ENCODE measurements at regions not wholly inside any gene's neighbourhood (a gene's known extent, or its start where the extent isn't known, plus 50 kb on each side); places are given as distances from the start of the nearest gene placed in this dataset.

DNA sequence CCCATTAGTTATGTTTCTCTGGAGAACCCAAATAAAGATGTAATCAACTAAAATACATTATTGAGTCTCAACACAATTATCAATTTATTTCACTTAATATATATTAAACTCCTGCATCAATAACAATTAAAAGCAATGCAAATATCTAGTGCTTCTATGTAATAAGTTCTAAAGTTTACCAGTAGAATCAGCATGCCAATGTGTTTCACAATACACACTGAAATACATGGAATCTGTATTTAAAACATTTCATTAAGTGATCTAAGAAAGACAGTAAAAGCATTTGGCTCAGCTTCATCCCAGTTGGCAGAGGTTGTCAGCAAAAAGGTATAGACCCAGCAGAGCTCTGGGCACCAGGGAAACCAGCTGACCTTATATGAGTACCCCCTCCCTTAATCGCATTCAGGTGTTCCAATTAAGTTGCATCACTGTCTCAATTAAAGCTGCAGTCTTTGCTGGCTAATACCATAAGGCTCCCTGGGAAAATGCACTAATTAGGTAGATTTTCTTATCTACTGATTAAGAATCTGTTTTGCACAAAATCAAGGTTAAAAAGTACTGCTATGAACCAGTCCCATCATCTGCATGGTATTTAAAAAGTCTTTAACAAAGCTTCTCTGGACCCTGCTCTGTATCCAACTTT lies 63.1 kb downstream of the NIBAN1 start:
- Histone ChIP-seq H3K9me3 (no peaks in the 10 kb centered on the region), H3K4me1 (peaks cover 13 to 100% (median 26%) of the 10 kb centered on the region in 3 donors), H3K4me3 (no peak overlapping the region), H3K27ac (peak overlapping the region in 3 of 4 donors; percentile 14 to 66 (median 24)), H3K27me3 (no peaks in the 10 kb centered on the region), H3K36me3 (no peaks in the 10 kb centered on the region)
- no peak for ATAC-seq
- 75 to 89% methylated on average over 1 of the region's 1 CpG for WGBS, 2 donors (ENCODE audit: low coverage in 1 of 2)
- TF ChIP-seq, protein P1, sequence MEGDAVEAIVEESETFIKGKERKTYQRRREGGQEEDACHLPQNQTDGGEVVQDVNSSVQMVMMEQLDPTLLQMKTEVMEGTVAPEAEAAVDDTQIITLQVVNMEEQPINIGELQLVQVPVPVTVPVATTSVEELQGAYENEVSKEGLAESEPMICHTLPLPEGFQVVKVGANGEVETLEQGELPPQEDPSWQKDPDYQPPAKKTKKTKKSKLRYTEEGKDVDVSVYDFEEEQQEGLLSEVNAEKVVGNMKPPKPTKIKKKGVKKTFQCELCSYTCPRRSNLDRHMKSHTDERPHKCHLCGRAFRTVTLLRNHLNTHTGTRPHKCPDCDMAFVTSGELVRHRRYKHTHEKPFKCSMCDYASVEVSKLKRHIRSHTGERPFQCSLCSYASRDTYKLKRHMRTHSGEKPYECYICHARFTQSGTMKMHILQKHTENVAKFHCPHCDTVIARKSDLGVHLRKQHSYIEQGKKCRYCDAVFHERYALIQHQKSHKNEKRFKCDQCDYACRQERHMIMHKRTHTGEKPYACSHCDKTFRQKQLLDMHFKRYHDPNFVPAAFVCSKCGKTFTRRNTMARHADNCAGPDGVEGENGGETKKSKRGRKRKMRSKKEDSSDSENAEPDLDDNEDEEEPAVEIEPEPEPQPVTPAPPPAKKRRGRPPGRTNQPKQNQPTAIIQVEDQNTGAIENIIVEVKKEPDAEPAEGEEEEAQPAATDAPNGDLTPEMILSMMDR (IDR thresholded peaks at IDR 0.05), result no peak
- TF ChIP-seq POLR2AphosphoS5 (IDR thresholded peaks at IDR 0.05) (no peak), EP300 (IDR thresholded peaks at IDR 0.05) (no peak)

DNA sequence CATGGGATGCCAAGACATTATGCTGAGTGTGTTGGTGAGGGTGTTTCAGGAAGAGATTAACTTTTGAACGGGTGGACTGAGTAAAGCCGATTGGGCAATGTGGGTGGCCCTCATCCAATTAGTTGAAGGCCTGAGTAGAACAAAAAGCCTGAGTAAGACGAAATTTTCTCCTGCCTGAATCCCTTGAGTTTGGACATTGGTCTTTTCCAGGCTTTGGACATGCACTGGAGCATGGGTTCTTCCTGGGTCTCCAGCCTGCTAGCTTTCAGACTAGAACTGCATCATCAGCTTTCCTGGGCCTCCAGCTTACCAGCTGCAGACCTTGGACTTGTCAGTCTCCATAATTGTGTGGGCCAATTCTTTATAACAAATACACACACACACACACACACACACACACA lies 63.6 kb downstream of the NIBAN1 start:
- Histone ChIP-seq H3K36me3 (no peaks in the 10 kb centered on the region), H3K9me3 (no peaks in the 10 kb centered on the region), H3K27me3 (no peaks in the 10 kb centered on the region), H3K4me1 (peaks cover 13 to 100% (median 22%) of the 10 kb centered on the region in 3 donors), H3K4me3 (no peak overlapping the region), H3K27ac (peak overlapping the region; percentile 12 to 66 (median 19))
- 30 to 37% methylated on average over 3 of the region's 3 CpGs for WGBS, 2 donors (ENCODE audit: low coverage in 1 of 2)
- TF ChIP-seq POLR2AphosphoS5 (IDR thresholded peaks at IDR 0.05), result peak; percentile 88
- TF ChIP-seq EP300 (IDR thresholded peaks at IDR 0.05), result no peak
- ATAC-seq, result peak; percentile 91

DNA sequence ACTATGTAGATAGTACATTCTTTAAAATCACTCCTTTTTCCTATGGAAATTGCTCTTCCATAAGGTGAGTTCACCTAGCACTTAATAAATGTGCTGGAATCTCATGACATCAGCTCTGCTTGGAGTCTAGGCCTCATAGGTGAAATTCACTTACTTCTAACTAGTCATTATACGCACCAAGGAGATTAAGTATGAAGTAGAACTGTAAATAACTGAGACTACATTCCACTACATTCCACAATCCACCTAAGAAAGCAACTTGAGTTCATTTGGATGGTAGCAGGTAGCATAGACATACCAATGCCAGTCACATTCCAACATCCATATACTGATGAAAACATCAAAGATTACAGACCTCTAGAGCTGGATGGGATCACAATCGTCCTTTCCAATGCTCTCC lies 64.3 kb downstream of the NIBAN1 start:
- Histone ChIP-seq H3K27me3 (no peaks in the 10 kb centered on the region), H3K4me1 (peaks cover 13 to 100% (median 22%) of the 10 kb centered on the region in 3 donors), H3K27ac (peak overlapping the region in 3 of 4 donors; percentile 13 to 66 (median 24)), H3K36me3 (no peaks in the 10 kb centered on the region), H3K4me3 (no peak overlapping the region), H3K9me3 (no peaks in the 10 kb centered on the region)
- TF ChIP-seq POLR2A (IDR thresholded peaks at IDR 0.05), result no peak
- TF ChIP-seq EP300 (IDR thresholded peaks at IDR 0.05), result no peak
- TF ChIP-seq, protein P1 (IDR thresholded peaks at IDR 0.05), result no peak
- no peak for TF ChIP-seq POLR2AphosphoS5 (IDR thresholded peaks at IDR 0.05)
- WGBS, 2 donors (ENCODE audit: low coverage in 1 of 2), result 86 to 96% methylated on average over 2 of the region's 2 CpGs
- no peak for ATAC-seq

DNA sequence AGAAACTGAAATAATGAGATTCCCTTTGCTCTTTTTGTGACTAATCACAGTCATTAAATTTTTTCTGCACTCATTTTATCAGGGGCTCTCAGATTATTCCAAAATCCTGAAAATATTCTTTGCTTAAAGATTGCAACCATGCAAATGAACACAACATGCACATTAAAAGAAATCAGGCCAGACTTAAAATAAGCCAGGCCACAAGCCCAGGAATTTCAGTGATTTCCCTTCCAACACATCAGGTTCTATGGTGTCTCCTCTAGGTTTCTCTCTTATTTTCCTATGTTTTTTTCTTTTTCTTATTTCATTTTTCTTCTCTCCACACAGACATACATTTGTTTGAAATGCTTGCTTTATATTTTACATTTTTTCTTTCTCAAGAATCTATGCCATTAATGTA lies 65.3 kb downstream of the NIBAN1 start:
- ATAC-seq, result no peak
- Histone ChIP-seq H3K27ac (peak overlapping the region in 2 of 4 donors; percentile 24 to 66), H3K27me3 (no peaks in the 10 kb centered on the region), H3K9me3 (no peaks in the 10 kb centered on the region), H3K4me1 (peaks cover 11 to 100% (median 22%) of the 10 kb centered on the region in 3 donors), H3K36me3 (no peaks in the 10 kb centered on the region), H3K4me3 (no peak overlapping the region)
- no peak for TF ChIP-seq EP300 (IDR thresholded peaks at IDR 0.05)
- TF ChIP-seq, protein P1 (IDR thresholded peaks at IDR 0.05), result no peak
- TF ChIP-seq POLR2A (IDR thresholded peaks at IDR 0.05), result no peak
- TF ChIP-seq POLR2AphosphoS5 (IDR thresholded peaks at IDR 0.05), result no peak

DNA sequence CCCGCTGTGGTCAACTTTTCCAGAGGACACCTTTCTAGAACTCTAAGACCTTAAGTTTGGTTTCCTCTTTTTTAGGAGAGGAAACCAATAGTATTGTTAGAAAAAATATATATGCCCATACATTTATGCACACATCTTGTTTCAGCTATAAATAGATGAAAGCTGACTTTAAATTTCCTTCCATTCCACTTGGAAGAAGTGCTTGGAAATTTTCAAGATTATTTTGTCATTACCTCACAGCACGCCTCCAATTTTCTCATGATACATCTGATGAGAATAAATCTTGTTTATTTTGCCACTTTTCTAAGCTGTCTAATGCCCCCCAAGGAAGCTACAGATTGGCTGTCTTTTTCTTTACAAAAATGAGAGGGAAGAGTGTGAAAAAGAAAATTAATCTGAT lies 65.8 kb downstream of the NIBAN1 start:
- no peak for ATAC-seq
- Histone ChIP-seq H3K4me1 (peaks cover 7 to 100% (median 22%) of the 10 kb centered on the region in 3 donors), H3K27ac (peak overlapping the region in 2 of 4 donors; percentile 24 to 66), H3K9me3 (no peaks in the 10 kb centered on the region), H3K4me3 (no peak overlapping the region), H3K36me3 (no peaks in the 10 kb centered on the region), H3K27me3 (no peaks in the 10 kb centered on the region)
- 55 to 68% methylated on average over 2 of the region's 2 CpGs for WGBS, 2 donors (ENCODE audit: low coverage in 1 of 2)
- TF ChIP-seq, protein P1 (IDR thresholded peaks at IDR 0.05), result no peak
- TF ChIP-seq EP300 (IDR thresholded peaks at IDR 0.05), result no peak

All from gastroesophageal sphincter (tissue), 4 donors.